OCI-LY7 (cell line): ENCODE measurements at regions not wholly inside any gene's neighbourhood (a gene's known extent, or its start where the extent isn't known, plus 50 kb on each side); places are given as distances from the start of the nearest gene placed in this dataset.

Experiments used
- BruUV-seq: library from RNA; stranded (reverse); fragments of 400-500 nt; replicated peaks from 2 replicates; lab custom pipeline; 2021; lab: Mats Ljungman, UMichigan
- CTCF ChIA-PET: fragments of 300-600 bp; sonication (Branson Sonifier 250); formaldehyde crosslinking; loops from one replicate; lab custom pipeline; 2022; ENCODE audit warnings: antibody characterized with exemption; ENCODE audit not compliant: unreplicated experiment; lab: Charles Lee
- POLR2A ChIA-PET: fragments of 300-600 bp; sonication (Branson Sonifier 250); formaldehyde crosslinking; loops from one replicate; lab custom pipeline; 2022; ENCODE audit warnings: antibody characterized with exemption; lab: Charles Lee
- DNase-seq: peaks from one replicate; pipeline ENCODE4 v3.0.0-alpha.2; 2015; ENCODE audit warnings: low spot score
- H2AFZ ChIP-seq: fragments of 200-600 bp; sonication (generic), shearing (Covaris generic); 2 replicates; pipeline ENCODE4 v1.6.1; 2014; ENCODE audit warnings: mild to moderate bottlenecking, antibody characterized with exemption, low read length, moderate library complexity
- H3K27ac ChIP-seq: fragments of 200-600 bp; sonication (generic); 2 replicates; pipeline ENCODE4 v1.5.1; 2014; ENCODE audit warnings: mixed run types, low read depth, mild to moderate bottlenecking, moderate library complexity, low read length, inconsistent platforms; ENCODE audit not compliant: poor library complexity, severe bottlenecking
- H3K36me3 ChIP-seq: fragments of 200-600 bp; sonication (generic); 2 replicates; pipeline ENCODE4 v1.6.1; 2014; ENCODE audit warnings: mild to moderate bottlenecking, antibody characterized with exemption, low read length, moderate library complexity, mixed read lengths; ENCODE audit not compliant: insufficient read depth
- H3K4me1 ChIP-seq: fragments of 200-600 bp; sonication (generic); 2 replicates; pipeline ENCODE4 v1.5.1; 2014; ENCODE audit warnings: mild to moderate bottlenecking, low read length; ENCODE audit not compliant: insufficient read depth, poor library complexity, severe bottlenecking
- H3K4me2 ChIP-seq: fragments of 200-600 bp; sonication (generic); 2 replicates; pipeline ENCODE4 v1.6.1; 2014; ENCODE audit warnings: mild to moderate bottlenecking, low read length
- H3K4me3 ChIP-seq: fragments of 200-600 bp; sonication (generic); 2 replicates; pipeline ENCODE4 v1.5.1; 2014; ENCODE audit warnings: mild to moderate bottlenecking, low read depth, low read length; ENCODE audit not compliant: poor library complexity, severe bottlenecking
- H3K79me2 ChIP-seq: fragments of 200-600 bp; sonication (generic); 2 replicates; pipeline ENCODE4 v1.6.1; 2016; ENCODE audit warnings: low read depth, mild to moderate bottlenecking, low read length, moderate library complexity, mixed read lengths; ENCODE audit not compliant: insufficient read depth
- H3K9me2 ChIP-seq: fragments of 200-600 bp; sonication (generic); 2 replicates; pipeline ENCODE4 v1.6.1; 2016; ENCODE audit warnings: mild to moderate bottlenecking, low read length, mixed read lengths; ENCODE audit not compliant: insufficient read depth
- H3K9me3 ChIP-seq: fragments of 200-600 bp; sonication (generic); 2 replicates; pipeline ENCODE4 v1.6.1; 2014; ENCODE audit warnings: mild to moderate bottlenecking, mixed run types, low read length, mixed read lengths
- H4K20me1 ChIP-seq: fragments of 200-600 bp; sonication (generic); 2 replicates; pipeline ENCODE4 v1.6.1; 2014; ENCODE audit warnings: mild to moderate bottlenecking, antibody characterized with exemption, low read length, moderate library complexity, mixed read lengths; ENCODE audit not compliant: insufficient read depth
- EZH2phosphoT487 ChIP-seq: fragments of 200-600 bp; sonication (generic); IDR thresholded peaks from 2 replicates; pipeline ENCODE4 v1.6.1; 2018; ENCODE audit warnings: low read depth, borderline replicate concordance, mild to moderate bottlenecking, mixed run types, antibody characterized with exemption, low read length, moderate library complexity, mixed read lengths
- intact Hi-C: fragments of 100-400 bp; cut with micrococcal nuclease; formaldehyde crosslinking; loops from one replicate; pipeline ENCODE4 v1.10.0; 2022; ENCODE audit not compliant: unreplicated experiment
- TF ChIP-seq, protein P1 (sequence below): fragments of 200-600 bp; sonication (generic); conservative IDR thresholded peaks from 2 replicates; pipeline ENCODE4 v1.5.1; 2014; ENCODE audit warnings: mild to moderate bottlenecking, antibody characterized with exemption, low read length, moderate library complexity, mixed read lengths

DNA sequence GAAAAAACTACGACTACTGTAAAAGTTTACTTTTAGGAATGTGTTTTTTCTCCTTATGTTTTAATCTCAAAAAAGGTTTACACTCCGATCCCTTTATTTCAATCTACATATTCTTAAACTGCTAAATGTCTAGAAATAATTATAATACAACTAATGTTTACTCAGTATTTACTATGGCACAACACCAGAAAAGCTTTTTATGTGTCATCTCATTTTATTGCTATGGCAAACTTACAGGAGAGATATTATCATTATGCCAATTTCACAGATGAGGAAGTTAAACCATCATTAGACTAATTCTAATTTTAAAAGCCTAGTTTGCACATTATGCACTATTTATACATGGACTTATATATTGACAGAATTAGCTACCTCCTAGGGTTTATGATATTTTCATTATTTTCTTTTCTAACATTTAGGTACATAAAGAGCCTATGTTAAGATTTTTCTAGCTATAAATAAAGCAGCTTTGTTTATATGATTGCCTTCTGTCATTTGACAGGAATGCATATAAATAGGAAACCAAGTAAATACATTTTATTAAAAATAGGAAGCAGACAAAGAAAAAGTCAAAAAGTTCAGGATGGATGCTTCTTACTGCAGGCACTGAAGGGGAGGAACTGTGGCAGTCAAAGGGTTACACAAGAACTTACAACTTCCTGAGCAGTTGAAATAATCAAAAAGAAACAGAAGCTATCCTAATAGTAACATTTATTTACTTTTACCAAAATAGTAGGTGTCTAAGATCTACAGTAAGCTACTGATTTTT, 442.4 kb downstream of the LTN1 start:
- no TSS peak for BruUV-seq
- no peak overlapping the region for H3K4me2 ChIP-seq
- H3K4me1 ChIP-seq: no peaks in the 10 kb centered on the region
- DNase-seq: no peak
- H3K9me2 ChIP-seq: no peaks in the 10 kb centered on the region
- H3K79me2 ChIP-seq: no peaks in the 10 kb centered on the region
- H3K36me3 ChIP-seq: no peaks in the 10 kb centered on the region
- no peak for TF ChIP-seq EZH2phosphoT487
- TF ChIP-seq, protein P1, sequence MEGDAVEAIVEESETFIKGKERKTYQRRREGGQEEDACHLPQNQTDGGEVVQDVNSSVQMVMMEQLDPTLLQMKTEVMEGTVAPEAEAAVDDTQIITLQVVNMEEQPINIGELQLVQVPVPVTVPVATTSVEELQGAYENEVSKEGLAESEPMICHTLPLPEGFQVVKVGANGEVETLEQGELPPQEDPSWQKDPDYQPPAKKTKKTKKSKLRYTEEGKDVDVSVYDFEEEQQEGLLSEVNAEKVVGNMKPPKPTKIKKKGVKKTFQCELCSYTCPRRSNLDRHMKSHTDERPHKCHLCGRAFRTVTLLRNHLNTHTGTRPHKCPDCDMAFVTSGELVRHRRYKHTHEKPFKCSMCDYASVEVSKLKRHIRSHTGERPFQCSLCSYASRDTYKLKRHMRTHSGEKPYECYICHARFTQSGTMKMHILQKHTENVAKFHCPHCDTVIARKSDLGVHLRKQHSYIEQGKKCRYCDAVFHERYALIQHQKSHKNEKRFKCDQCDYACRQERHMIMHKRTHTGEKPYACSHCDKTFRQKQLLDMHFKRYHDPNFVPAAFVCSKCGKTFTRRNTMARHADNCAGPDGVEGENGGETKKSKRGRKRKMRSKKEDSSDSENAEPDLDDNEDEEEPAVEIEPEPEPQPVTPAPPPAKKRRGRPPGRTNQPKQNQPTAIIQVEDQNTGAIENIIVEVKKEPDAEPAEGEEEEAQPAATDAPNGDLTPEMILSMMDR: no peak
- no peaks in the 10 kb centered on the region for H4K20me1 ChIP-seq
- no peak overlapping the region for H3K27ac ChIP-seq
- CTCF ChIA-PET: no interaction called here
- POLR2A ChIA-PET: interaction anchor here (1.0 kb wide), 1 partner anchor 24 kb away, joined by 3 read pairs; no protein-coding TSS in a partner anchor
- H3K9me3 ChIP-seq: no peaks in the 10 kb centered on the region
- no peak overlapping the region for H3K4me3 ChIP-seq
- H2AFZ ChIP-seq: no peak overlapping the region
- intact Hi-C loops: no loop called here

DNA sequence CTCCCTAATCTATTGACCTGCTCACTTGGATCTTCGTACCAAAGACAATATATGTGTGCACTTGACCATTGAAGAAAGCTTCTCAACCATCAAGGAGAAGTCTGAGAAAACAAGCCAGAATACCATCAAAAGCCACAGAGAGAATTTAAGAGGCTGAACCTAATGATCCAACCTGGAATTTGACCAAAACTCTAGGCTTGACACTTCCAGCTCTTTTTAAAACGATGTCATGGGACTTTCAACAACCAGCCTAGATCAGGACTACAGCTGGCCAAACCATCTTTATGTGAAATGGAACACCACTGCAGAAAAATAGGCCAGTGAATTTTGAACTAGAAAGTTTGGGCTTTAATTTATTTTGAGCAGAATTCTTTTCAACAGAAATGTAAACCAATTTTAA, 444.4 kb downstream of the LTN1 start:
- intact Hi-C loops: no loop called here
- TF ChIP-seq, protein P1: no peak
- Histone ChIP-seq H4K20me1 (no peaks in the 10 kb centered on the region), H3K36me3 (no peaks in the 10 kb centered on the region), H3K79me2 (no peaks in the 10 kb centered on the region), H3K4me3 (no peak overlapping the region), H3K9me3 (no peaks in the 10 kb centered on the region), H3K4me1 (no peaks in the 10 kb centered on the region), H2AFZ (no peak overlapping the region), H3K4me2 (no peak overlapping the region), H3K9me2 (no peaks in the 10 kb centered on the region), H3K27ac (no peak overlapping the region)
- POLR2A ChIA-PET: no interaction called here
- CTCF ChIA-PET: no interaction called here
- BruUV-seq: no TSS peak
- DNase-seq: no peak

DNA sequence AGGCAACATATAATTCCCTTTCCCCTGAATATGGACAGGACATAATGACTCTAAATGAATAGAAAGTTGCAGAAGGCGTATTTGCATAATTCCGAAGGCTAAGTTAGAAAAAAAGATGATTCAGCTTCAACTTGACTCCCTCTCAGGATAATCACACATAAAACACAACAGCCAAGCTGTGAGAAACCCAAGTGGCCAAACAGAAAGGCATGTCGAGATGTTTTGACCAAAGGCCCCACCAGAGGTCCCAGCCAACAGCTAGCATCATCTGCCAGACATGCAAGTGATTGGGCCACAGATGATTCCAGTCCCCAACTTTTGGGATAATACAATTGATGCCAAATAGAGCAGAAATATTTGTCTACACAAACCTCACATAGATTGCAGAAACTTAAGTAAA, 444.9 kb downstream of the LTN1 start:
- no peaks in the 10 kb centered on the region for H3K4me1 ChIP-seq
- no peak overlapping the region for H3K4me2 ChIP-seq
- no peak overlapping the region for H3K4me3 ChIP-seq
- H3K9me3 ChIP-seq: no peaks in the 10 kb centered on the region
- BruUV-seq: no TSS peak
- no peak overlapping the region for H3K27ac ChIP-seq
- H3K36me3 ChIP-seq: no peaks in the 10 kb centered on the region
- intact Hi-C loops: no loop called here
- no peak for TF ChIP-seq EZH2phosphoT487
- TF ChIP-seq, protein P1: no peak
- no peak overlapping the region for H2AFZ ChIP-seq
- DNase-seq: no peak
- no peaks in the 10 kb centered on the region for H4K20me1 ChIP-seq
- POLR2A ChIA-PET: no interaction called here
- H3K79me2 ChIP-seq: no peaks in the 10 kb centered on the region
- CTCF ChIA-PET: no interaction called here
- no peaks in the 10 kb centered on the region for H3K9me2 ChIP-seq
